ENCODE measurements at regions not wholly inside any gene's neighbourhood (a gene's known extent, or its start where the extent isn't known, plus 50 kb on each side); places are given as distances from the start of the nearest gene placed in this dataset.

DNA sequence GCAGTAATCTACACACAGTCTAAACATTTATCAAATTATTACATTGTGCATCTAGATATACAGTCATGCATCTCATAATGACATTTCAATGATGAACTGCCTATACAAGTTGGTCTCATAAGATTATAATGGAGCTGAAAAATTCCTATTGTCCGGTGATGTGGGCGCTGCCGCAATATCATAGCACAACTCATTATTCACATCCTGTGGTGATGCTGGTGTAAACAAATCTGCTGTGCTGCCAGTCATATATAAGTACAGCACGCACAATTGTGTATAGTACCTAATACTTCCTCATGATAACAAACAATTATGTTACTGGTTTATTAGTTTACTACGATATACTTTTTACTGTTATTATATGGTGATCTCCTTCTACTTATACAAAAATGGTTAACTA is 768.8 kb upstream of the NOVA1 start:
- no peak overlapping the region for H3K9ac ChIP-seq (ENCODE audit: control insufficient read depth, extremely low read depth, insufficient read depth, low read length)
- no peak for TF ChIP-seq EZH2 (IDR thresholded peaks at IDR 0.05; ENCODE audit: low read length)
- TF ChIP-seq, protein P1, sequence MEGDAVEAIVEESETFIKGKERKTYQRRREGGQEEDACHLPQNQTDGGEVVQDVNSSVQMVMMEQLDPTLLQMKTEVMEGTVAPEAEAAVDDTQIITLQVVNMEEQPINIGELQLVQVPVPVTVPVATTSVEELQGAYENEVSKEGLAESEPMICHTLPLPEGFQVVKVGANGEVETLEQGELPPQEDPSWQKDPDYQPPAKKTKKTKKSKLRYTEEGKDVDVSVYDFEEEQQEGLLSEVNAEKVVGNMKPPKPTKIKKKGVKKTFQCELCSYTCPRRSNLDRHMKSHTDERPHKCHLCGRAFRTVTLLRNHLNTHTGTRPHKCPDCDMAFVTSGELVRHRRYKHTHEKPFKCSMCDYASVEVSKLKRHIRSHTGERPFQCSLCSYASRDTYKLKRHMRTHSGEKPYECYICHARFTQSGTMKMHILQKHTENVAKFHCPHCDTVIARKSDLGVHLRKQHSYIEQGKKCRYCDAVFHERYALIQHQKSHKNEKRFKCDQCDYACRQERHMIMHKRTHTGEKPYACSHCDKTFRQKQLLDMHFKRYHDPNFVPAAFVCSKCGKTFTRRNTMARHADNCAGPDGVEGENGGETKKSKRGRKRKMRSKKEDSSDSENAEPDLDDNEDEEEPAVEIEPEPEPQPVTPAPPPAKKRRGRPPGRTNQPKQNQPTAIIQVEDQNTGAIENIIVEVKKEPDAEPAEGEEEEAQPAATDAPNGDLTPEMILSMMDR (optimal IDR thresholded peaks at IDR 0.05 in 1 of 3, IDR thresholded peaks at IDR 0.05 in 1 of 3, conservative IDR thresholded peaks at IDR 0.05 in 1 of 3; ENCODE audit: extremely low read depth in 1 of 3, insufficient read depth in 2 of 3, low read length in 3 of 3) = no peak
- no peak overlapping the region for H3K4me3 ChIP-seq (ENCODE audit: control insufficient read depth in 2 of 3, extremely low read depth in 1 of 3, insufficient read depth in 2 of 3, low read depth in 1 of 3, low read length in 3 of 3)
- no peak overlapping the region for H3K27ac ChIP-seq (ENCODE audit: control insufficient read depth, insufficient read depth, low read length)
- no peaks in the 10 kb centered on the region for H3K36me3 ChIP-seq (ENCODE audit: control insufficient read depth in 2 of 2, extremely low read depth in 1 of 2, insufficient read depth in 2 of 2, low read length in 2 of 2)
- H4K20me1 ChIP-seq (ENCODE audit: control insufficient read depth, extremely low read depth, insufficient read depth, low read length) = no peaks in the 10 kb centered on the region
- H3K79me2 ChIP-seq (ENCODE audit: control insufficient read depth, insufficient read depth, low read length) = no peaks in the 10 kb centered on the region
- no peaks in the 10 kb centered on the region for H3K27me3 ChIP-seq (ENCODE audit: control insufficient read depth, extremely low read depth, insufficient read depth, low read length)
- H3K9me3 ChIP-seq (ENCODE audit: control insufficient read depth, low read depth, low read length) = peaks cover 2% of the 10 kb centered on the region
- no peak for FAIRE-seq
- no peak overlapping the region for H2AFZ ChIP-seq (ENCODE audit: control insufficient read depth, low read length)
- dilution Hi-C loops (cut with MboI; ENCODE audit: extremely low pct_ligation_motif_present, low sequenced_read_pairs) = no loop called here
- no peaks in the 10 kb centered on the region for H3K9me1 ChIP-seq (ENCODE audit: control insufficient read depth, extremely low read depth, insufficient read depth, low read length)
- no peak overlapping the region for H3K4me2 ChIP-seq (ENCODE audit: control insufficient read depth, extremely low read depth, insufficient read depth, low read depth, low read length)
- DNase-seq (ENCODE audit: low read depth, low spot score) = no peak
- no peaks in the 10 kb centered on the region for H3K4me1 ChIP-seq (ENCODE audit: control insufficient read depth, extremely low read depth, insufficient read depth, low read length)

DNA sequence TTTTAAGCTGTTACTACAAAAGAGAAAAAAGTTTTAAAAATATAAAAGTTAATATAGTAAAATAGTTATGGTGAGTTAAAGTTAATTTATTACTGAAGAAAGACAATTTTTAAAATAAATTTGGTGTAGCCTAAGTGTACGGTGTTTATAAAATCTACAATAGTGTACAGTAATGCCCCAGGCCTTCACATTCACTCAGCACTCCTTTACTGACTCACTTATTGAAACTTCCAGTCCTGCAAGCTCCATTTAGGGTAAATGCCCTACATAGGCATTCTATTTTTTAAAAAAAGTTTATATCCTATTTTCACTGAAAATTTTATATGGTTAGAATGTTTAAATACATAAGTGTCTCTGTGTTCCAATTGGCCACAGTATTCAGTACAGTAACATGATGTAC is 769.5 kb upstream of the NOVA1 start:
- dilution Hi-C loops (cut with MboI; ENCODE audit: extremely low pct_ligation_motif_present, low sequenced_read_pairs) = no loop called here
- Histone ChIP-seq H3K9me3 (ENCODE audit: control insufficient read depth, low read depth, low read length) (peaks cover 3% of the 10 kb centered on the region), H3K4me3 (ENCODE audit: control insufficient read depth in 2 of 3, extremely low read depth in 1 of 3, insufficient read depth in 2 of 3, low read depth in 1 of 3, low read length in 3 of 3) (no peak overlapping the region), H3K9ac (ENCODE audit: control insufficient read depth, extremely low read depth, insufficient read depth, low read length) (no peak overlapping the region), H3K4me2 (ENCODE audit: control insufficient read depth, extremely low read depth, insufficient read depth, low read depth, low read length) (no peak overlapping the region), H4K20me1 (ENCODE audit: control insufficient read depth, extremely low read depth, insufficient read depth, low read length) (no peaks in the 10 kb centered on the region), H3K27me3 (ENCODE audit: control insufficient read depth, extremely low read depth, insufficient read depth, low read length) (no peaks in the 10 kb centered on the region), H3K36me3 (ENCODE audit: control insufficient read depth in 2 of 2, extremely low read depth in 1 of 2, insufficient read depth in 2 of 2, low read length in 2 of 2) (no peaks in the 10 kb centered on the region), H3K9me1 (ENCODE audit: control insufficient read depth, extremely low read depth, insufficient read depth, low read length) (no peaks in the 10 kb centered on the region), H2AFZ (ENCODE audit: control insufficient read depth, low read length) (no peak overlapping the region), H3K79me2 (ENCODE audit: control insufficient read depth, insufficient read depth, low read length) (no peaks in the 10 kb centered on the region), H3K4me1 (ENCODE audit: control insufficient read depth, extremely low read depth, insufficient read depth, low read length) (no peaks in the 10 kb centered on the region), H3K27ac (ENCODE audit: control insufficient read depth, insufficient read depth, low read length) (no peak overlapping the region)
- no peak for DNase-seq (ENCODE audit: low read depth, low spot score)
- FAIRE-seq = no peak
- no peak for TF ChIP-seq EZH2 (IDR thresholded peaks at IDR 0.05; ENCODE audit: low read length)
- TF ChIP-seq, protein P1 (optimal IDR thresholded peaks at IDR 0.05 in 1 of 3, IDR thresholded peaks at IDR 0.05 in 1 of 3, conservative IDR thresholded peaks at IDR 0.05 in 1 of 3; ENCODE audit: extremely low read depth in 1 of 3, insufficient read depth in 2 of 3, low read length in 3 of 3) = no peak

Measured in keratinocyte (primary cell).